ENCODE measurements at regions not wholly inside any gene's neighbourhood (a gene's known extent, or its start where the extent isn't known, plus 50 kb on each side); places are given as distances from the start of the nearest gene placed in this dataset.
A peak's percentile ranks its signal among the peaks of the same experiment; 100 is the strongest.

DNA sequence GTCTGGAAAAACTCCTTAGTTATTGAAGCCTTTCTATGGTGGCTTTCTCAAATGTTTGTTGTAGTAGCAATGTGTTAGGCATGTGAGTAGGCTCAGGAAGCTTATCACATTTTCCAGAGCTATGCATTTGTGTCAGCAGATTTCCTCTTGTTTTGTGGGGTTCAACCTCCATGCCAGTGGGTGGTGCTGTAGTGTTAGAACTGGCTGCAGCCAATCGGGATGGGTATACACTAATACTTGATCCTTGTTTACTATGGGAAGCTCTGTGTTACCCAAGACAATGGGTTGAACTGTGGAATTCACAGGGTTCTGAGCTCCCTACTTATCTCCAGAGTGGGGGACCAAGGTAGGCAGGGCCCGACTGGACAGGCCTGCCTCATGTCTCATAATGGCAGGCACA, 348.5 kb upstream of the ADAMTS5 start:
- DNase-seq = no peak
- H3K36me3 ChIP-seq = no peaks in the 10 kb centered on the region
- no peaks in the 10 kb centered on the region for H3K27me3 ChIP-seq (ENCODE audit: low read depth)
- H3K4me3 ChIP-seq = no peak overlapping the region
- intact Hi-C loops (cut with micrococcal nuclease) = no loop called here
- H3K9me3 ChIP-seq (replicated peaks) = peaks cover 11% of the 10 kb centered on the region
- TF ChIP-seq, protein P1, sequence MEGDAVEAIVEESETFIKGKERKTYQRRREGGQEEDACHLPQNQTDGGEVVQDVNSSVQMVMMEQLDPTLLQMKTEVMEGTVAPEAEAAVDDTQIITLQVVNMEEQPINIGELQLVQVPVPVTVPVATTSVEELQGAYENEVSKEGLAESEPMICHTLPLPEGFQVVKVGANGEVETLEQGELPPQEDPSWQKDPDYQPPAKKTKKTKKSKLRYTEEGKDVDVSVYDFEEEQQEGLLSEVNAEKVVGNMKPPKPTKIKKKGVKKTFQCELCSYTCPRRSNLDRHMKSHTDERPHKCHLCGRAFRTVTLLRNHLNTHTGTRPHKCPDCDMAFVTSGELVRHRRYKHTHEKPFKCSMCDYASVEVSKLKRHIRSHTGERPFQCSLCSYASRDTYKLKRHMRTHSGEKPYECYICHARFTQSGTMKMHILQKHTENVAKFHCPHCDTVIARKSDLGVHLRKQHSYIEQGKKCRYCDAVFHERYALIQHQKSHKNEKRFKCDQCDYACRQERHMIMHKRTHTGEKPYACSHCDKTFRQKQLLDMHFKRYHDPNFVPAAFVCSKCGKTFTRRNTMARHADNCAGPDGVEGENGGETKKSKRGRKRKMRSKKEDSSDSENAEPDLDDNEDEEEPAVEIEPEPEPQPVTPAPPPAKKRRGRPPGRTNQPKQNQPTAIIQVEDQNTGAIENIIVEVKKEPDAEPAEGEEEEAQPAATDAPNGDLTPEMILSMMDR (IDR thresholded peaks at IDR 0.05; ENCODE audit: borderline replicate concordance) = no peak
- no peak overlapping the region for H3K27ac ChIP-seq (replicated peaks)
- H3K4me1 ChIP-seq = no peaks in the 10 kb centered on the region

DNA sequence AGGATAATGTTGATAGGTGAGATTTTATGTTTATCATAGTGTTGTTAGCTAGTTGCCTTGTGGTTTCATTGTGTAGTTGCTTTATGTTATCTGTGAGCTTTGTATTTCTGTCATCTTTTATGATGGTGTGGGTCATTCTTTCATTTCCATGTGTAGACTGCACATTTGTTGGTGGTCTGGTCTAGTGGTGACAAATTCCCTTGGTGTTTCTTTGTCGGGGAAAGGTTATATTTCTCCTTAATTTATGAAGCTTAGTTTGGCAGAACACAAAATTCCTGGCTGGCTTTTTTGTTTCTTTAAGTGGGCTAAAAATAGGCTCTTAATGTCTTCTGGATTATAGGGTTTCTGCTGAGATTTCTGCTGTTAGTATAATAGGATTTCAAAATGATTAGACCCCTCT, 347.2 kb upstream of the ADAMTS5 start:
- Histone ChIP-seq H3K36me3 (no peaks in the 10 kb centered on the region), H3K4me3 (no peak overlapping the region), H3K27me3 (ENCODE audit: low read depth) (no peaks in the 10 kb centered on the region), H3K27ac (replicated peaks) (no peak overlapping the region), H3K9me3 (replicated peaks) (peaks cover 11% of the 10 kb centered on the region), H3K4me1 (no peaks in the 10 kb centered on the region)
- DNase-seq = no peak
- TF ChIP-seq, protein P1 (IDR thresholded peaks at IDR 0.05; ENCODE audit: borderline replicate concordance) = no peak
- intact Hi-C loops (cut with micrococcal nuclease) = no loop called here

DNA sequence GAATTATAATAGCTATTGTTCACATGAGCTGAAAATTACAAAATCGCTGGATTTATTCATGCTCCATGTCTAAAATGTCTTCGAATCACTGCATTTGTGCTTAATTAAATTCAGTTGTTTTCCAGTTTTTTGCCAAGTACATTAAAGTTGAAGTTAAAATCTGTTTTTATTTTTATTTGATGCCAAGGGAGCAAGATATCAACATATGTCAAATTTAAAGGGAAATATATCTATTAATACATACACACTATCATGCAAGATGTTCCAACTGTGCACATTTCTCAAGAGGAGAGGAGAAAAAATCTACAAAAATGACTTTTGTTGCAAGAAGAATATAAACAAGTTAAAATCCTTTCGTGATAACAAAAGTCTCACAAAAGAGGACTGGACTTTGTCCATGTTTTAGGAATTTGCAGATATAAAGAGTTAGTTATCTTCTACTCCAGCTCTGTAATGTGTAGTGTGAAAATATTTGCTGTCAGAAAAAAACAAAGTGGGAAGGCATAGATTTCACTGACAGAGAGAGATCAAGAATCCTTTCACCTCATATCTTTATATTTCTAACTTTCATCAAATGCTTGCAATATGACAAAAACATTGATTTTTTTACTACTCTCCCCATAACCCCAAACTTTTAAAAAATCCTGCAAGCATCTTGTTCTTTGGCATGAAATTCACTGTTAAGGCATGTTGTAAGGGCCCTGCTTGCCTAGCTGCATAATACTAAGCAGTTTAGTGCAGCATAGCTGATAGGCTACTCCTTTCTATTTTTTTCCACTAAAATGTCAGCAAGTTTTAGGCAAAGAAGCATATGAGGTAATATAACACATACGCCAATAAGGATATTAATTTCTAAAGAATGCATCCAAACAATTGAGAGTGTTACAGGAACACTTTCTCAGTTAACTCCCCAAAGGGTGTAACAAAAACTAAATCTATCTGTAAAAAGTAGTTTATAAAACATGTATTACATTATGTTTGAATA, 340.2 kb upstream of the ADAMTS5 start:
- peaks cover 8% of the 10 kb centered on the region for H3K4me1 ChIP-seq
- peaks cover 6% of the 10 kb centered on the region for H3K9me3 ChIP-seq (replicated peaks)
- TF ChIP-seq, protein P1 (IDR thresholded peaks at IDR 0.05; ENCODE audit: borderline replicate concordance) = no peak
- H3K27ac ChIP-seq (replicated peaks) = peak overlapping the region; percentile 59
- DNase-seq = no peak
- H3K27me3 ChIP-seq (ENCODE audit: low read depth) = no peaks in the 10 kb centered on the region
- intact Hi-C loops (cut with micrococcal nuclease) = no loop called here
- no peaks in the 10 kb centered on the region for H3K36me3 ChIP-seq
- H3K4me3 ChIP-seq = no peak overlapping the region

DNA sequence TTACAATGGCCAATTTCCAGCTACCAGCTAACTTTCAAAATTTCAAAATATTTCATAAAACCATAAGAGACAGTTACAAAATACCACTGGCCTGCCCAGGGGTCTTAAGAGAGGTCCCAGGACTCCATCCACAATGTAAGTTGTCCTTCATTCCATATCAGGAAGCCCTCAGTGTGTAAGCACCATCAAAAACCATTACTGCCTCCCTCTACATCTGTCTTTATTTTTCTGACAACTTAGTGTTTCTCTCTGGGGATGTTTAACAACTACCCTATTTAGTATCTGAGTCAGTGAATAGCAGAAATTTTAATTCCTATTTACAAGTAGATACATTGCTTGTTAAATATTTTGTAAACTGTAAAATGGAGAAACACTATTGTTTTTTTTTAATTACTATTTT, 339.3 kb upstream of the ADAMTS5 start:
- no peak for DNase-seq
- Histone ChIP-seq H3K27ac (replicated peaks) (peak overlapping the region; percentile 59), H3K9me3 (replicated peaks) (peaks cover 6% of the 10 kb centered on the region)

GRCh38 chr21:27301220-27301619, 334.3 kb upstream of the ADAMTS5 start:
- no peaks in the 10 kb centered on the region for H3K36me3 ChIP-seq
- intact Hi-C loops (cut with micrococcal nuclease) = no loop called here
- H3K9me3 ChIP-seq (replicated peaks) = peaks cover 10% of the 10 kb centered on the region
- no peaks in the 10 kb centered on the region for H3K4me1 ChIP-seq
- TF ChIP-seq, protein P1 (IDR thresholded peaks at IDR 0.05; ENCODE audit: borderline replicate concordance) = no peak
- H3K27me3 ChIP-seq (ENCODE audit: low read depth) = no peaks in the 10 kb centered on the region
- H3K4me3 ChIP-seq = no peak overlapping the region
- no peak overlapping the region for H3K27ac ChIP-seq (replicated peaks)
- no peak for DNase-seq

More for the DNA sequence above, 339.3 kb upstream of the ADAMTS5 start:
- no peaks in the 10 kb centered on the region for H3K27me3 ChIP-seq (ENCODE audit: low read depth)
- TF ChIP-seq, protein P1 (IDR thresholded peaks at IDR 0.05; ENCODE audit: borderline replicate concordance) = no peak
- H3K36me3 ChIP-seq = no peaks in the 10 kb centered on the region
- intact Hi-C loops (cut with micrococcal nuclease) = no loop called here
- H3K4me1 ChIP-seq = peaks cover 8% of the 10 kb centered on the region
- no peak overlapping the region for H3K4me3 ChIP-seq

Data from left ventricle myocardium inferior (tissue), 1 donor.